ENCODE measurements at regions not wholly inside any gene's neighbourhood (a gene's known extent, or its start where the extent isn't known, plus 50 kb on each side); places are given as distances from the start of the nearest gene placed in this dataset.

GRCh38 chr12:127652281-127652680, 614.7 kb upstream of the TMEM132C start:
- Mint-ChIP-seq H3K4me3 (no peak overlapping the region), H3K9me3 (peaks cover 3% of the 10 kb centered on the region), H3K36me3 (ENCODE audit: low read depth) (no peaks in the 10 kb centered on the region), H3K27ac (no peak overlapping the region), H3K27me3 (no peaks in the 10 kb centered on the region), H3K4me1 (no peaks in the 10 kb centered on the region)
- no peak for ATAC-seq (ENCODE audit: low read depth)
- CTCF ChIA-PET: no interaction called here
- intact Hi-C loops (cut with micrococcal nuclease): no loop called here
- DNase-seq: no peak
- no peak for TF ChIP-seq CTCF (IDR thresholded peaks at IDR 0.05)
- POLR2A ChIA-PET: no interaction called here

GRCh38 chr12:127654383-127654985, 612.5 kb upstream of the TMEM132C start:
- Mint-ChIP-seq H3K4me3 (no peak overlapping the region), H3K9me3 (peaks cover 3% of the 10 kb centered on the region), H3K36me3 (ENCODE audit: low read depth) (no peaks in the 10 kb centered on the region), H3K27ac (no peak overlapping the region), H3K4me1 (no peaks in the 10 kb centered on the region), H3K27me3 (no peaks in the 10 kb centered on the region)
- TF ChIP-seq CTCF (IDR thresholded peaks at IDR 0.05): no peak
- ChIA-PET POLR2A (no interaction called here), CTCF (no interaction called here)
- DNase-seq: no peak
- intact Hi-C loops (cut with micrococcal nuclease): no loop called here
- no peak for ATAC-seq (ENCODE audit: low read depth)

GRCh38 chr12:127655691-127656090, 611.3 kb upstream of the TMEM132C start:
- POLR2A ChIA-PET: no interaction called here
- TF ChIP-seq CTCF (IDR thresholded peaks at IDR 0.05): no peak
- H3K9me3 Mint-ChIP-seq: peaks cover 3% of the 10 kb centered on the region
- no peaks in the 10 kb centered on the region for H3K36me3 Mint-ChIP-seq (ENCODE audit: low read depth)
- CTCF ChIA-PET: no interaction called here
- H3K4me3 Mint-ChIP-seq: no peak overlapping the region
- H3K4me1 Mint-ChIP-seq: no peaks in the 10 kb centered on the region
- no peak for DNase-seq
- H3K27me3 Mint-ChIP-seq: no peaks in the 10 kb centered on the region
- intact Hi-C loops (cut with micrococcal nuclease): no loop called here
- no peak overlapping the region for H3K27ac Mint-ChIP-seq
- no peak for ATAC-seq (ENCODE audit: low read depth)

- DNase-seq (no peak), ATAC-seq (ENCODE audit: low read depth) (no peak)
- Mint-ChIP-seq H3K4me3 (no peak overlapping the region), H3K27me3 (no peaks in the 10 kb centered on the region), H3K4me1 (no peaks in the 10 kb centered on the region), H3K27ac (no peak overlapping the region), H3K36me3 (ENCODE audit: low read depth) (no peaks in the 10 kb centered on the region), H3K9me3 (peaks cover under 1% of the 10 kb centered on the region)
- ChIA-PET POLR2A (no interaction called here), CTCF (no interaction called here)
- TF ChIP-seq CTCF (IDR thresholded peaks at IDR 0.05): no peak
- intact Hi-C loops (cut with micrococcal nuclease): no loop called here
Observed at GRCh38 chr12:127656266-127656665, 610.7 kb upstream of the TMEM132C start.

- Mint-ChIP-seq H3K4me1 (no peaks in the 10 kb centered on the region), H3K9me3 (no peaks in the 10 kb centered on the region), H3K4me3 (no peak overlapping the region), H3K36me3 (ENCODE audit: low read depth) (no peaks in the 10 kb centered on the region), H3K27me3 (no peaks in the 10 kb centered on the region), H3K27ac (no peak overlapping the region)
- ATAC-seq (ENCODE audit: low read depth) (no peak), DNase-seq (no peak)
- CTCF ChIA-PET: no interaction called here
- intact Hi-C loops (cut with micrococcal nuclease): no loop called here
- no peak for TF ChIP-seq CTCF (IDR thresholded peaks at IDR 0.05)
- POLR2A ChIA-PET: no interaction called here
Observed at GRCh38 chr12:127657036-127657435, 609.9 kb upstream of the TMEM132C start.

Measured in activated B cell treated with CpG ODN at 0.5 μM for 24 hours (primary cell).